ENCODE measurements at regions not wholly inside any gene's neighbourhood (a gene's known extent, or its start where the extent isn't known, plus 50 kb on each side); places are given as distances from the start of the nearest gene placed in this dataset.

DNA sequence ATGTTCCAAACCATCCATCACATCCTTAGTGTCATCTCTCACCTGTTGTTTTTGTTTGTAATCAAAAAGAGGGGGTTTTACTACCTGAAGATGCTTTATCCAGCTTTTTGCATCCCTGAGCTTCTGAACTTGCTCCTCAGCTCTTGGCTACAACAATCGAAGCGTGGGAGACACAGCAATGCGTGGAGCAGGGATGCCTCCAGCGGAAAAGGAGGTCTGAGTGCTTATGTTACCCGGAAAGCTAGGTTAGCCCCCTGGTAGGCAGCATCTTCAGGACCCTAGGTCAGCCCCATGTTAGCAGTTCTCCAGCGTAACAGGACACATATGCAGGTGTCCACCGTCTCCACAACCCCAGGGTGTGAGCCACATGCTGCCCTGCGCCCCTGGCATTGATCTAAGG is 141.5 kb downstream of the RRAGC start:
- TF ChIP-seq, protein P1, sequence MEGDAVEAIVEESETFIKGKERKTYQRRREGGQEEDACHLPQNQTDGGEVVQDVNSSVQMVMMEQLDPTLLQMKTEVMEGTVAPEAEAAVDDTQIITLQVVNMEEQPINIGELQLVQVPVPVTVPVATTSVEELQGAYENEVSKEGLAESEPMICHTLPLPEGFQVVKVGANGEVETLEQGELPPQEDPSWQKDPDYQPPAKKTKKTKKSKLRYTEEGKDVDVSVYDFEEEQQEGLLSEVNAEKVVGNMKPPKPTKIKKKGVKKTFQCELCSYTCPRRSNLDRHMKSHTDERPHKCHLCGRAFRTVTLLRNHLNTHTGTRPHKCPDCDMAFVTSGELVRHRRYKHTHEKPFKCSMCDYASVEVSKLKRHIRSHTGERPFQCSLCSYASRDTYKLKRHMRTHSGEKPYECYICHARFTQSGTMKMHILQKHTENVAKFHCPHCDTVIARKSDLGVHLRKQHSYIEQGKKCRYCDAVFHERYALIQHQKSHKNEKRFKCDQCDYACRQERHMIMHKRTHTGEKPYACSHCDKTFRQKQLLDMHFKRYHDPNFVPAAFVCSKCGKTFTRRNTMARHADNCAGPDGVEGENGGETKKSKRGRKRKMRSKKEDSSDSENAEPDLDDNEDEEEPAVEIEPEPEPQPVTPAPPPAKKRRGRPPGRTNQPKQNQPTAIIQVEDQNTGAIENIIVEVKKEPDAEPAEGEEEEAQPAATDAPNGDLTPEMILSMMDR (IDR thresholded peaks at IDR 0.05) = no peak
- TF ChIP-seq POLR2AphosphoS5 (IDR thresholded peaks at IDR 0.05; ENCODE audit: insufficient read depth in 1 of 2, low read depth in 1 of 2) (no peak), POLR2A (IDR thresholded peaks at IDR 0.05) (no peak)
- no peaks in the 10 kb centered on the region for H3K4me1 ChIP-seq
- intact Hi-C loops (cut with DNase I) = no loop called here
- H3K4me3 ChIP-seq = no peak overlapping the region
- DNase-seq (ENCODE audit: extremely low spot score in 2 of 2) = no peak
- no peaks in the 10 kb centered on the region for H3K36me3 ChIP-seq
- H3K9me3 ChIP-seq = no peaks in the 10 kb centered on the region
- H3K27me3 ChIP-seq = no peaks in the 10 kb centered on the region
- H3K27ac ChIP-seq = no peak overlapping the region

DNA sequence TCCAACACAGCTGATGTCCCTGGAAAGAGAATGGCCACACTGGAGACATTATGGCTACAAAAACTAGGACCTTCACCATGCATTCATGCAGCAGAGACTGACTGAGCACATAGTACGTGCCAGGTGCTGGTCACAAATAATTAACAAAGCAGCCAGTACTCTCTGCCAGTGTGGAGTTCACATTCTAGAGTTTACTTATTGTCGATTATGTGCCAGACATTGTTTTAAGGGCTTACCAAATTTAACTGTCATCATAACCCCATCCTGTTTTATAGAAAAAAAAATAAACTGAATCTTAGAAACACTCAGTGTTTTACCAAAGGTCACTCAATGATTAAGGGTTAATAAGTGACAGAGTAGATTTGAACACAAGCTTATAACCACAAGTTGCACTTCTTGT is 143.3 kb downstream of the RRAGC start:
- Histone ChIP-seq H3K4me1 (no peaks in the 10 kb centered on the region), H3K27ac (no peak overlapping the region), H3K9me3 (no peaks in the 10 kb centered on the region), H3K36me3 (no peaks in the 10 kb centered on the region), H3K4me3 (no peak overlapping the region), H3K27me3 (no peaks in the 10 kb centered on the region)
- DNase-seq (ENCODE audit: extremely low spot score in 2 of 2) = no peak
- intact Hi-C loops (cut with DNase I) = no loop called here
- TF ChIP-seq POLR2A (IDR thresholded peaks at IDR 0.05) = no peak
- TF ChIP-seq POLR2AphosphoS5 (IDR thresholded peaks at IDR 0.05; ENCODE audit: insufficient read depth in 1 of 2, low read depth in 1 of 2) = no peak

DNA sequence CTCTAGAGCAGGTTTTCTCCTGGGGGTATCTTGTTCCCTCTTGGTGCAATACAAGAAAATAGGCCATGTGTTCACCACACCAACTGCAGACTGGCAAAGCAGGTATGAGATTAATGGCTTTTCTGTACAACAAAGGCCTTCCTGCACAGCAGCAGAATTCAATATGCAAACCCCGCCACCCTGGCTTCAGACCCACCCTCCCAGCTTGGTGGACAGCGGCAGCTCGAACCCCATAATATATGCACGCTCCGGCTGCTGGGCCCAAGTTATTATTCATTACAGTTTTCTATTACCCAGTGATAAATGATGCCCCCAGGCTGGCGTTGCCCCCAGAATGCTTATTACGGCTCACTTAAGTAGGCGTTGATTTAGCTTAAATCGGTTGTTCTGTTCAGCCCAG is 144.2 kb downstream of the RRAGC start:
- intact Hi-C loops (cut with DNase I) = no loop called here

DNA sequence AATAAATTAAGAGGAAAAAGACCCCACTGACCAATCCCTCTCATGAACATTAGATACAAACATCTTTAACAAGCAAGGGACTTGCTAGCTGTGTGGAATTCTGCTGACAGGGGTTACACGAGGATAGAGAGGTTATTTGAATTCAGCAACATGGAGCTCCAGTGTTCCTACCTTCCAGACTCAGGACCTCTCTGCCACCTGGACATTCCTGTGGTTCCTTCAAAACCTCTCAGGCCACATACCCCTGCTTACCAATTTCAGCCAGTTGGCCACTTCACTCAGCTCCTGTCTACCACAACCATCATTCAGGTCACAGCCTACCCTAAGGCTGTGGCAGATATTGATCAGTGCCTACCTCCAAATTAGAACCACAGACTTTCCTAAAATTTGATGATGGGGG is 147.5 kb downstream of the RRAGC start:
- Histone ChIP-seq H3K27me3 (no peaks in the 10 kb centered on the region), H3K4me1 (no peaks in the 10 kb centered on the region), H3K27ac (no peak overlapping the region), H3K4me3 (no peak overlapping the region), H3K9me3 (no peaks in the 10 kb centered on the region), H3K36me3 (no peaks in the 10 kb centered on the region)
- intact Hi-C loops (cut with DNase I) = no loop called here
- no peak for TF ChIP-seq POLR2AphosphoS5 (IDR thresholded peaks at IDR 0.05; ENCODE audit: insufficient read depth in 1 of 2, low read depth in 1 of 2)
- no peak for DNase-seq (ENCODE audit: extremely low spot score in 2 of 2)

More for the DNA sequence above, 144.2 kb downstream of the RRAGC start:
- H3K9me3 ChIP-seq = no peaks in the 10 kb centered on the region
- no peaks in the 10 kb centered on the region for H3K27me3 ChIP-seq
- H3K36me3 ChIP-seq = no peaks in the 10 kb centered on the region
- TF ChIP-seq POLR2A (IDR thresholded peaks at IDR 0.05) (no peak), POLR2AphosphoS5 (IDR thresholded peaks at IDR 0.05; ENCODE audit: insufficient read depth in 1 of 2, low read depth in 1 of 2) (no peak)
- TF ChIP-seq, protein P1 (IDR thresholded peaks at IDR 0.05) = no peak
- H3K4me3 ChIP-seq = no peak overlapping the region
- DNase-seq (ENCODE audit: extremely low spot score in 2 of 2) = peak in 1 of 2 donors; percentile 29
- no peaks in the 10 kb centered on the region for H3K4me1 ChIP-seq
- H3K27ac ChIP-seq = no peak overlapping the region

DNA sequence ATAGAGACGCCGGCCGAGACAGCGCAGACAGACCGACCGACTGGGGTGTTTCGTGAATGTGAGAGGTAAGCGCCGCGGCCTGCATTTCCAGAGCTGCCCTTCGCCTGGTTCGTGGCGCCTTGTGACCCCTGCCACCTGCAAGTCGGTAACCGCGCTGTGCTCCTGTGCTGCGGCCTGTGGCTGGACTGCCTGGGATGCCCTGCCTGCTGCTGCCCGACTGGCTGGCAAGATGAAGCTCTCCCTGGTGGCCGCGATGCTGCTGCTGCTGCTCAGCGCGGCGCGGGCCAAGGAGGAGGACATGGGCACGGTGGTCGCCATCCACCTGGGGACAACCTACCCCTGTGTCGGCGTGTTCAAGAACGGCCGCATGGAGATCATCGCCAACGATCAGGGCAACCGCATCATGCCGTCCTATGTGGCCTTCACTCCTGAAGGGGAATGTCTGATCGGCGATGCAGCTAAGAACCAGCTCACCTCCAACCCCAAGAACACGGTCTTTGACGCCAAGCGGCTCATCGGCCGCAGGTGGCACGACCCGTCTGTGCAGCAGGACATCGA is 150.8 kb downstream of the RRAGC start:
- H3K4me1 ChIP-seq = no peaks in the 10 kb centered on the region
- H3K27ac ChIP-seq = no peak overlapping the region
- intact Hi-C loops (cut with DNase I) = no loop called here
- H3K4me3 ChIP-seq = no peak overlapping the region
- H3K36me3 ChIP-seq = no peaks in the 10 kb centered on the region
- H3K27me3 ChIP-seq = no peaks in the 10 kb centered on the region
- DNase-seq (ENCODE audit: extremely low spot score in 2 of 2) = no peak
- no peaks in the 10 kb centered on the region for H3K9me3 ChIP-seq
- TF ChIP-seq, protein P1 (IDR thresholded peaks at IDR 0.05) = no peak
- no peak for TF ChIP-seq POLR2A (IDR thresholded peaks at IDR 0.05)
- TF ChIP-seq POLR2AphosphoS5 (IDR thresholded peaks at IDR 0.05; ENCODE audit: insufficient read depth in 1 of 2, low read depth in 1 of 2) = no peak

DNA sequence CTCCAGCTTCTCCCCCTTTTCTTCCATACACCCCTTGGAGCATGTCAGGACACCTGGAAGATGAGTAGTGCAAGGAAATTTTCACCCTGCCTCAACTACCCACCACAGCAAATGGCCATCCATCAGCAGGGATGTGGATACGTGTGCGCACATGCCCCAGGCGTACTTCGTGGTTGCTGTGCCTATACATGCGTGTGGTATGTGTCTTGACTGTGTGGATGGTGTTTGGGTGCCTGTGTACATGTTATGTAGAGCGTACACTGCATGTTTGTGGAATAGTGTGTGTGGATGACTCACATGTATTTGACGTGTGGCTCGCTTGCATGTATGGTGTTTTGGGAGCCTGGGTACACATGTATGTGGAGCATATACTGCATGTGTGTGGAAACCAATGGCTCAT is 158.5 kb downstream of the RRAGC start:
- no peak overlapping the region for H3K27ac ChIP-seq

More for the DNA sequence above, 158.5 kb downstream of the RRAGC start:
- TF ChIP-seq, protein P1 (IDR thresholded peaks at IDR 0.05) = no peak
- no peak for TF ChIP-seq POLR2AphosphoS5 (IDR thresholded peaks at IDR 0.05; ENCODE audit: insufficient read depth in 1 of 2, low read depth in 1 of 2)
- no peak for TF ChIP-seq POLR2A (IDR thresholded peaks at IDR 0.05)
- Histone ChIP-seq H3K4me3 (no peak overlapping the region), H3K27me3 (no peaks in the 10 kb centered on the region), H3K36me3 (no peaks in the 10 kb centered on the region), H3K9me3 (no peaks in the 10 kb centered on the region), H3K4me1 (no peaks in the 10 kb centered on the region)
- peak in 1 of 2 donors; percentile 71 for DNase-seq (ENCODE audit: extremely low spot score in 2 of 2)
- intact Hi-C loops (cut with DNase I) = no loop called here

Data from vagina (tissue), 2 donors.